H1 (cell line): ENCODE measurements at regions not wholly inside any gene's neighbourhood (a gene's known extent, or its start where the extent isn't known, plus 50 kb on each side); places are given as distances from the start of the nearest gene placed in this dataset.

ENCODE experiments used
- ATF2 ChIP-seq: IDR thresholded peaks from 2 replicates; pipeline ENCODE4 v1.6.1; 2012; ENCODE audit warnings: low read length, inconsistent platforms
- BRCA1 ChIP-seq: IDR thresholded peaks from 2 replicates; pipeline ENCODE4 v1.6.1; 2012; ENCODE audit warnings: low read depth, low read length, improper control_type of control experiment
- CHD1 ChIP-seq: IDR thresholded peaks from 2 replicates; pipeline ENCODE4 v1.6.1; 2012; ENCODE audit warnings: low read depth, low read length, improper control_type of control experiment
- CHD7 ChIP-seq: fragments of 300-600 bp; sonication (generic); IDR thresholded peaks from 2 replicates; pipeline ENCODE4 v1.7.1; 2012; ENCODE audit warnings: low read length, moderate library complexity, mild to moderate bottlenecking, inconsistent platforms; ENCODE audit not compliant: insufficient replicate concordance
- CREB1 ChIP-seq: IDR thresholded peaks from 2 replicates; pipeline ENCODE4 v1.6.1; 2012; ENCODE audit warnings: inconsistent platforms
- JUN ChIP-seq: IDR thresholded peaks from 2 replicates; pipeline ENCODE4 v1.6.1; 2011; ENCODE audit warnings: low read depth, mild to moderate bottlenecking, improper control_type of control experiment, low read length
- KDM1A ChIP-seq: fragments of 200-600, 300-600 bp; sonication (generic); IDR thresholded peaks from 2 replicates; pipeline ENCODE4 v1.7.1; 2016; ENCODE audit warnings: mild to moderate bottlenecking, low read length, borderline replicate concordance
- MAFK ChIP-seq: IDR thresholded peaks from 2 replicates; pipeline ENCODE4 v1.6.1; 2012; ENCODE audit warnings: low read depth, mild to moderate bottlenecking, improper control_type of control experiment, low read length
- RAD21 ChIP-seq, 2 experiments: IDR thresholded peaks in 1 of 2; conservative IDR thresholded peaks in 1 of 2; 2 replicates each; pipeline ENCODE4 v1.6.1; 2011; ENCODE audit warnings: low read depth in 2 of 2, low read length in 2 of 2, improper control_type of control experiment in 1 of 2, inconsistent platforms in 1 of 2, mild to moderate bottlenecking in 1 of 2, moderate library complexity in 1 of 2
- SIRT6 ChIP-seq: IDR thresholded peaks from one replicate; pipeline ENCODE4 v1.7.1; 2012; ENCODE audit warnings: low read length, inconsistent platforms
- SRF ChIP-seq: IDR thresholded peaks from 2 replicates; pipeline ENCODE4 v1.6.1; 2011; ENCODE audit warnings: mild to moderate bottlenecking, low read depth, low read length, moderate library complexity
- TCF12 ChIP-seq: IDR thresholded peaks from 2 replicates; pipeline ENCODE4 v1.6.1; 2011; ENCODE audit warnings: low read depth, mild to moderate bottlenecking, low read length

GRCh38 chr1:103336408-103336807 is 189.1 kb upstream of the RNPC3 start (continued):
- no peak for TF ChIP-seq CHD7
- TF ChIP-seq ATF2, result no peak
- TF ChIP-seq CREB1, result no peak
- TF ChIP-seq KDM1A, result no peak
- no peak for TF ChIP-seq TCF12
- TF ChIP-seq SRF, result no peak
- no peak for TF ChIP-seq RAD21 (IDR thresholded peaks at IDR 0.05 in 1 of 2, conservative IDR thresholded peaks at IDR 0.05 in 1 of 2; ENCODE audit: low read depth in 2 of 2, low read length in 2 of 2)
- TF ChIP-seq SIRT6, result no peak
- no peak for TF ChIP-seq CHD1
- TF ChIP-seq JUN, result no peak
- no peak for TF ChIP-seq MAFK
- TF ChIP-seq BRCA1, result no peak
